K562 (cell line): ENCODE measurements at regions not wholly inside any gene's neighbourhood (a gene's known extent, or its start where the extent isn't known, plus 50 kb on each side); places are given as distances from the start of the nearest gene placed in this dataset.

Experiments
- EZH2 ChIP-seq: IDR thresholded peaks from 2 replicates; pipeline ENCODE4 v1.6.1; 2012; ENCODE audit warnings: low read depth, mild to moderate bottlenecking, inconsistent platforms, low read length, borderline replicate concordance
- JUND ChIP-seq, 2 experiments: IDR thresholded peaks; 2 replicates in 1 of 2; 3 replicates in 1 of 2; pipeline ENCODE4 v1.6.1; 2011; ENCODE audit warnings: borderline replicate concordance in 2 of 2, low read depth in 2 of 2, low read length in 2 of 2, improper control_type of control experiment in 1 of 2, missing biosample characterization in 1 of 2, missing genetic modification characterization in 1 of 2, missing genetic modification reagents in 1 of 2
- KAT7 ChIP-seq: sonication (generic); formaldehyde crosslinking; IDR thresholded peaks from 2 replicates; pipeline ENCODE4 v1.8.0; 2022; ENCODE audit warnings: missing genetic modification reagents, mild to moderate bottlenecking, borderline replicate concordance
- KAT8 ChIP-seq: fragments of 450-650 bp; IDR thresholded peaks from 2 replicates; pipeline ENCODE4 v1.6.1; 2016; ENCODE audit warnings: low read depth, mild to moderate bottlenecking
- NEUROD1 ChIP-seq: fragments of 150-350 bp; IDR thresholded peaks from 2 replicates; pipeline ENCODE4 v1.6.1; 2014; ENCODE audit warnings: borderline replicate concordance, low read length, low read depth; ENCODE audit not compliant: partially characterized antibody
- NR2C2 ChIP-seq, 2 experiments: fragments of 200-800 bp in 1 of 2; sonication (Bioruptor generic) in 1 of 2; sonication (generic) in 1 of 2; formaldehyde crosslinking in 1 of 2; IDR thresholded peaks; 2 replicates each; pipeline versions ENCODE4 v1.6.1 to v1.8.0; 2016 to 2022; ENCODE audit warnings: mild to moderate bottlenecking in 1 of 2, missing compliant biosample characterization in 1 of 2, missing genetic modification characterization in 1 of 2, missing genetic modification reagents in 1 of 2
- PHF8 ChIP-seq: fragments of 200-600 bp; sonication (generic); IDR thresholded peaks from 2 replicates; pipeline ENCODE4 v1.6.1; 2012; ENCODE audit warnings: mixed run types, mild to moderate bottlenecking, inconsistent platforms, low read length, moderate library complexity, borderline replicate concordance
- POLR2AphosphoS5 ChIP-seq: IDR thresholded peaks from 2 replicates; pipeline ENCODE4 v1.6.1; 2011; ENCODE audit warnings: mild to moderate bottlenecking, low read depth, low read length, moderate library complexity; ENCODE audit not compliant: control insufficient read depth, insufficient read depth
- SIX5 ChIP-seq, 2 experiments: IDR thresholded peaks; 2 replicates each; pipeline ENCODE4 v1.6.1; 2011; ENCODE audit warnings: low read length in 2 of 2, borderline replicate concordance in 1 of 2, low read depth in 1 of 2, mild to moderate bottlenecking in 1 of 2, moderate library complexity in 1 of 2; ENCODE audit not compliant: insufficient read depth in 1 of 2
- SRSF3 ChIP-seq: fragments of 200-400 bp; formaldehyde crosslinking; IDR thresholded peaks from 2 replicates; pipeline ENCODE4 v1.6.1; 2016; ENCODE audit warnings: mild to moderate bottlenecking, low read length, moderate library complexity; ENCODE audit not compliant: insufficient read depth
- TRIM24 ChIP-seq, 2 experiments: fragments of 450-650 bp; IDR thresholded peaks; 2 replicates each; pipeline ENCODE4 v1.6.1; 2016
- YBX1 ChIP-seq: fragments of 450-650 bp; IDR thresholded peaks from 2 replicates; pipeline ENCODE4 v1.7.1; 2016; ENCODE audit warnings: mild to moderate bottlenecking
- TF ChIP-seq, protein P1 (sequence below), 3 experiments: IDR thresholded peaks in 2 of 3; conservative IDR thresholded peaks in 1 of 3; 2 replicates each; pipeline ENCODE4 v1.5.1; 2011 to 2012; ENCODE audit warnings: low read length in 3 of 3, mild to moderate bottlenecking in 3 of 3, control low read depth in 2 of 3, improper control_type of control experiment in 1 of 3, inconsistent platforms in 1 of 3, low read depth in 1 of 3, mixed read lengths in 1 of 3, moderate library complexity in 1 of 3; ENCODE audit not compliant: insufficient read depth in 2 of 3
- TF ChIP-seq, protein P2 (sequence below): sonication (generic); formaldehyde crosslinking; IDR thresholded peaks from 2 replicates; pipeline ENCODE4 v1.8.1; 2023; ENCODE audit warnings: mild to moderate bottlenecking, missing genetic modification reagents, moderate library complexity

DNA sequence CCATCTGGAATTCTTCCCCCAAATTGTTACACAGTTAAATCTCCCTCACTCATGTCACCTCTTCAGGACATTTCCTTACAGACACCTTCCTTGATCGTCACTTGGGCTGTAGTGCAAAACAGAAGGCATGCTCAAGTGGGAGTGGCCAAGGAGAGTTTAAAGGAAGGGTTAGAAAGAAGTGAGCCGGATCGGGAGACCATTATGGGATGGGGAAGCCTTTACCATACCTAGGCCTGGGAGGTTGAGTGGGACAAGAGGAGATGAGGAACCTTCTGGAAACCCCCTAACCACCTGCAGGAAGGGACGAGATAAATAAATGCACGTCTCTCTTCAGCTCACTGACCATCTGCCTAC, 102.7 kb downstream of the UCHL1 start:
- no peak for TF ChIP-seq SRSF3
- TF ChIP-seq, protein P1, sequence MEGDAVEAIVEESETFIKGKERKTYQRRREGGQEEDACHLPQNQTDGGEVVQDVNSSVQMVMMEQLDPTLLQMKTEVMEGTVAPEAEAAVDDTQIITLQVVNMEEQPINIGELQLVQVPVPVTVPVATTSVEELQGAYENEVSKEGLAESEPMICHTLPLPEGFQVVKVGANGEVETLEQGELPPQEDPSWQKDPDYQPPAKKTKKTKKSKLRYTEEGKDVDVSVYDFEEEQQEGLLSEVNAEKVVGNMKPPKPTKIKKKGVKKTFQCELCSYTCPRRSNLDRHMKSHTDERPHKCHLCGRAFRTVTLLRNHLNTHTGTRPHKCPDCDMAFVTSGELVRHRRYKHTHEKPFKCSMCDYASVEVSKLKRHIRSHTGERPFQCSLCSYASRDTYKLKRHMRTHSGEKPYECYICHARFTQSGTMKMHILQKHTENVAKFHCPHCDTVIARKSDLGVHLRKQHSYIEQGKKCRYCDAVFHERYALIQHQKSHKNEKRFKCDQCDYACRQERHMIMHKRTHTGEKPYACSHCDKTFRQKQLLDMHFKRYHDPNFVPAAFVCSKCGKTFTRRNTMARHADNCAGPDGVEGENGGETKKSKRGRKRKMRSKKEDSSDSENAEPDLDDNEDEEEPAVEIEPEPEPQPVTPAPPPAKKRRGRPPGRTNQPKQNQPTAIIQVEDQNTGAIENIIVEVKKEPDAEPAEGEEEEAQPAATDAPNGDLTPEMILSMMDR (IDR thresholded peaks at IDR 0.05 in 2 of 3, conservative IDR thresholded peaks at IDR 0.05 in 1 of 3; ENCODE audit: insufficient read depth in 2 of 3, low read depth in 1 of 3, low read length in 3 of 3) = no peak
- no peak for TF ChIP-seq JUND (IDR thresholded peaks at IDR 0.05; ENCODE audit: borderline replicate concordance, low read depth, low read length)
- TF ChIP-seq JUND (tag; IDR thresholded peaks at IDR 0.05; ENCODE audit: borderline replicate concordance, low read depth, low read length) = no peak
- no peak for TF ChIP-seq KAT8
- TF ChIP-seq SIX5 (IDR thresholded peaks at IDR 0.05; ENCODE audit: borderline replicate concordance in 1 of 2, insufficient read depth in 1 of 2, low read depth in 1 of 2, low read length in 2 of 2) = no peak
- no peak for TF ChIP-seq TRIM24 (IDR thresholded peaks at IDR 0.05)
- TF ChIP-seq, protein P2, sequence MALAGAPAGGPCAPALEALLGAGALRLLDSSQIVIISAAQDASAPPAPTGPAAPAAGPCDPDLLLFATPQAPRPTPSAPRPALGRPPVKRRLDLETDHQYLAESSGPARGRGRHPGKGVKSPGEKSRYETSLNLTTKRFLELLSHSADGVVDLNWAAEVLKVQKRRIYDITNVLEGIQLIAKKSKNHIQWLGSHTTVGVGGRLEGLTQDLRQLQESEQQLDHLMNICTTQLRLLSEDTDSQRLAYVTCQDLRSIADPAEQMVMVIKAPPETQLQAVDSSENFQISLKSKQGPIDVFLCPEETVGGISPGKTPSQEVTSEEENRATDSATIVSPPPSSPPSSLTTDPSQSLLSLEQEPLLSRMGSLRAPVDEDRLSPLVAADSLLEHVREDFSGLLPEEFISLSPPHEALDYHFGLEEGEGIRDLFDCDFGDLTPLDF = no peak
- TF ChIP-seq KAT7 (CRISPR knock-in tag) = no peak
- TF ChIP-seq PHF8 = no peak
- TF ChIP-seq EZH2 = no peak
- TF ChIP-seq POLR2AphosphoS5 = no peak
- no peak for TF ChIP-seq NR2C2 (CRISPR knock-in tag; IDR thresholded peaks at IDR 0.05)
- TF ChIP-seq NR2C2 (tag; IDR thresholded peaks at IDR 0.05) = no peak
- TF ChIP-seq NEUROD1 = no peak
- TF ChIP-seq YBX1 = no peak
